Erythroblast (primary cell): ENCODE measurements at regions not wholly inside any gene's neighbourhood (a gene's known extent, or its start where the extent isn't known, plus 50 kb on each side); places are given as distances from the start of the nearest gene placed in this dataset.

ENCODE experiments used
- GATA1 ChIP-seq: IDR thresholded peaks from 2 replicates; pipeline ENCODE4 v1.6.1; 2011; ENCODE audit warnings: low read depth, mild to moderate bottlenecking, control low read depth, low read length, moderate library complexity
- POLR2A ChIP-seq: IDR thresholded peaks from 2 replicates; pipeline ENCODE4 v1.6.1; 2011; ENCODE audit warnings: mild to moderate bottlenecking, low read length

DNA sequence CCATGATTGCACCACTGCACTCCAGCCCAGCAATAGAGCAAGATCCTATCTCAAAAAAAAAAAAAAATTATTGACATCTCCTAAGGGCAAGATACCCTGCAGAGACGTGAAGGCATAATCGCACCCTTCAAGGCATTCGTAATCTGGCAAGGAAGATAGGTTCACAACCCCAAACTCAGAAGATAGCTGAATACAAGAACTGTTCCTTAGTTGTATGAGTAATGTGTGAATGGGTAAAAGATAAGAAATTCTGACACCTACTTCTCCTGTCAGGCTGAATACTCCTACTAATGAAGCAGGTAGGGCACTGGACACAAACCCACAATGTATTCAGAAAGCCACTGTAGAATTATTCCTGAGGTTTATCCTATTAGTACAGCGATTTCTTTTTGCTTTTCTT, 882.4 kb upstream of the AUTS2 start:
- TF ChIP-seq POLR2A: no peak
- no peak for TF ChIP-seq GATA1
